ENCODE measurements at regions not wholly inside any gene's neighbourhood (a gene's known extent, or its start where the extent isn't known, plus 50 kb on each side); places are given as distances from the start of the nearest gene placed in this dataset.

DNA sequence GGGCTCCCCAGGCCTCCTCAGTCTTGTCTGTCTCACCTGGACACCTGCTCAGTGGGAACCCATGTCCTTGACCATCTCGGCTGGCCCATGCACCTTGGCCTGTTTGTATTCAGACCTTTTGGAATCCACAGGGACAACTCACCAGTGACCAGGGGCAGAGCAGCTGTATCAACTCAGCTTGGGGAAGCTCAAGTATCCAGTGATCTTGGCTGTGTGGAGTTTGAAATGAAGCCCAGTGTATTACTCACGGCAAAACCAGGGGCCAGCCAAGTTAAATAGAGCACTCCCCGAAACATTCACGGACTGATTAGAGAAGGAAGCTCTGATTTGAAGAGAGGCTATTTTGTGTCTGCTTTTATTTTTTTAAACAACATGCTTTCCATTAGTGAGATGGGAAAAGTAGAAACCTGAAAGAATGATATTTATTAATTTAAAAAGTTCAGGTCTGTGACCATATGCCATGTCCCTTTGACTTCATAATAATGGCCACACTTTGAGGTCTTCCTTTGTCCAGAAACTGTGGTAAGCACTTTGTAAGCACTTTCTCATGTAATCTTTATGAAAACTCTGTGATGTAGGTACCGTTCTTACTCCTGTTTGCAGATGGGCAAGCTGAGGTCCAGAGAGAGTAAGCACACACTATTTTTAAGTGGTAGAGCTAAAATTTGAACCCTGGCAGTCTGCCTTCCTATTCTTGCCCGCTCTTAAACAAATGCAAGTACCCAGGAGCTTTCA, 656.5 kb downstream of the BNC2 start:
- H3K36me3 Mint-ChIP-seq: no peaks in the 10 kb centered on the region
- H3K27me3 ChIP-seq (ENCODE audit: control insufficient read depth, insufficient read depth, low read length): no peaks in the 10 kb centered on the region
- no peak for TF ChIP-seq CTCF (IDR thresholded peaks at IDR 0.05)
- no peaks in the 10 kb centered on the region for H3K36me3 ChIP-seq (ENCODE audit: control insufficient read depth, insufficient read depth, low read length)
- no peak overlapping the region for H3K4me3 ChIP-seq (ENCODE audit: low read length)
- no peak overlapping the region for H3K27ac ChIP-seq (ENCODE audit: low read length)
- no peaks in the 10 kb centered on the region for H3K4me1 Mint-ChIP-seq
- DNase-seq (no peak), ATAC-seq (no peak)
- intact Hi-C loops (cut with micrococcal nuclease): no loop called here
- H3K4me1 ChIP-seq (ENCODE audit: control insufficient read depth, insufficient read depth, low read length): no peaks in the 10 kb centered on the region
- no peaks in the 10 kb centered on the region for H3K9me3 ChIP-seq (ENCODE audit: control insufficient read depth, insufficient read depth, low read length)
- H3K27me3 Mint-ChIP-seq (ENCODE audit: low read depth in 2 of 2): peaks cover 0 to 12% of the 10 kb centered on the region in 2 donors
- H3K4me3 Mint-ChIP-seq: no peak overlapping the region
- H3K9me3 Mint-ChIP-seq: peaks cover 0 to 3% of the 10 kb centered on the region in 2 donors
- 94% methylated on average over 6 of the region's 6 CpGs for WGBS (ENCODE audit: insufficient coverage)
- H3K27ac Mint-ChIP-seq: no peak overlapping the region

- WGBS (ENCODE audit: insufficient coverage): 87% methylated on average over 15 of the region's 16 CpGs
- H3K4me1 Mint-ChIP-seq: no peaks in the 10 kb centered on the region
- no peak overlapping the region for H3K27ac Mint-ChIP-seq
- intact Hi-C loops (cut with micrococcal nuclease): no loop called here
- Histone ChIP-seq H3K27ac (ENCODE audit: low read length) (no peak overlapping the region), H3K36me3 (ENCODE audit: control insufficient read depth, insufficient read depth, low read length) (no peaks in the 10 kb centered on the region), H3K4me1 (ENCODE audit: control insufficient read depth, insufficient read depth, low read length) (no peaks in the 10 kb centered on the region), H3K27me3 (ENCODE audit: control insufficient read depth, insufficient read depth, low read length) (no peaks in the 10 kb centered on the region), H3K4me3 (ENCODE audit: low read length) (no peak overlapping the region), H3K9me3 (ENCODE audit: control insufficient read depth, insufficient read depth, low read length) (no peaks in the 10 kb centered on the region)
- TF ChIP-seq CTCF (IDR thresholded peaks at IDR 0.05): no peak
- DNase-seq: no peak
- peaks cover 0 to 3% of the 10 kb centered on the region in 2 donors for H3K9me3 Mint-ChIP-seq
- H3K36me3 Mint-ChIP-seq: no peaks in the 10 kb centered on the region
- no peak for ATAC-seq
- no peak overlapping the region for H3K4me3 Mint-ChIP-seq
- peaks cover 0 to 12% of the 10 kb centered on the region in 2 donors for H3K27me3 Mint-ChIP-seq (ENCODE audit: low read depth in 2 of 2)
Measured at GRCh38 chr9:16214677-16215352, 655.7 kb downstream of the BNC2 start.

DNA sequence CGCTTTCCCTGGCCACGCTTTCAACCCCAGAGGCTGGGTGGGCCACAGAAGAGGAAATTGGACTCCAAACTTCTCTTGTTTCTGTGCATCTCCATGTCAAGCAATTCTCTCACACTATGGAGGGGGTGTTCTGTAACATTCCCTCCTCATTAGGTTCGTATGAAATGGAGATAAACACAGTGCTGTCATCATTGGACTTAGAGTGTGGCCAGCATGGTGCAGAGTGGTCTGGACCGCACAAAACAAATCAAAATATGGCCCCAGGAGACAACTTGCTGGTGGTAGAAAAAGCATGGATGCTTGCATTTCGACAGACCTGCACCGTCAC, 655.2 kb downstream of the BNC2 start:
- no peak for DNase-seq
- no peaks in the 10 kb centered on the region for H3K36me3 ChIP-seq (ENCODE audit: control insufficient read depth, insufficient read depth, low read length)
- H3K4me1 ChIP-seq (ENCODE audit: control insufficient read depth, insufficient read depth, low read length): no peaks in the 10 kb centered on the region
- H3K27ac ChIP-seq (ENCODE audit: low read length): no peak overlapping the region
- TF ChIP-seq CTCF (IDR thresholded peaks at IDR 0.05): no peak
- H3K4me3 ChIP-seq (ENCODE audit: low read length): no peak overlapping the region
- Mint-ChIP-seq H3K36me3 (no peaks in the 10 kb centered on the region), H3K27ac (no peak overlapping the region), H3K4me3 (no peak overlapping the region), H3K27me3 (ENCODE audit: low read depth in 2 of 2) (peaks cover 0 to 10% of the 10 kb centered on the region in 2 donors), H3K9me3 (peaks cover 0 to 3% of the 10 kb centered on the region in 2 donors), H3K4me1 (no peaks in the 10 kb centered on the region)
- intact Hi-C loops (cut with micrococcal nuclease): no loop called here
- H3K27me3 ChIP-seq (ENCODE audit: control insufficient read depth, insufficient read depth, low read length): no peaks in the 10 kb centered on the region
- 95% methylated on average over 6 of the region's 6 CpGs for WGBS (ENCODE audit: insufficient coverage)
- H3K9me3 ChIP-seq (ENCODE audit: control insufficient read depth, insufficient read depth, low read length): no peaks in the 10 kb centered on the region
- ATAC-seq: no peak
